NB4 (cell line): ENCODE measurements at regions not wholly inside any gene's neighbourhood (a gene's known extent, or its start where the extent isn't known, plus 50 kb on each side); places are given as distances from the start of the nearest gene placed in this dataset.

ENCODE experiments used
- DNase-seq: peaks from one replicate; pipeline ENCODE4 v3.0.0; 2010; ENCODE audit warnings: low read depth
- H3K4me3 ChIP-seq: one replicate; pipeline ENCODE4 v1.5.1; 2011; ENCODE audit warnings: mild to moderate bottlenecking, low read depth, low read length, moderate library complexity
- MYC ChIP-seq: IDR thresholded peaks from 2 replicates; pipeline ENCODE4 v1.6.1; 2011; ENCODE audit warnings: low read depth, low read length
- POLR2A ChIP-seq: IDR thresholded peaks from 2 replicates; pipeline ENCODE4 v1.6.1; 2011; ENCODE audit warnings: mild to moderate bottlenecking; ENCODE audit not compliant: insufficient read length; ENCODE audit errors: extremely low read depth
- TF ChIP-seq, protein P1 (sequence below): IDR thresholded peaks from 2 replicates; pipeline ENCODE4 v1.6.1; 2011; ENCODE audit warnings: low read depth, low read length
- TF ChIP-seq, protein P2 (sequence below): IDR thresholded peaks from one replicate; pipeline ENCODE4 v1.5.1; 2012; ENCODE audit warnings: low read depth, low read length

DNA sequence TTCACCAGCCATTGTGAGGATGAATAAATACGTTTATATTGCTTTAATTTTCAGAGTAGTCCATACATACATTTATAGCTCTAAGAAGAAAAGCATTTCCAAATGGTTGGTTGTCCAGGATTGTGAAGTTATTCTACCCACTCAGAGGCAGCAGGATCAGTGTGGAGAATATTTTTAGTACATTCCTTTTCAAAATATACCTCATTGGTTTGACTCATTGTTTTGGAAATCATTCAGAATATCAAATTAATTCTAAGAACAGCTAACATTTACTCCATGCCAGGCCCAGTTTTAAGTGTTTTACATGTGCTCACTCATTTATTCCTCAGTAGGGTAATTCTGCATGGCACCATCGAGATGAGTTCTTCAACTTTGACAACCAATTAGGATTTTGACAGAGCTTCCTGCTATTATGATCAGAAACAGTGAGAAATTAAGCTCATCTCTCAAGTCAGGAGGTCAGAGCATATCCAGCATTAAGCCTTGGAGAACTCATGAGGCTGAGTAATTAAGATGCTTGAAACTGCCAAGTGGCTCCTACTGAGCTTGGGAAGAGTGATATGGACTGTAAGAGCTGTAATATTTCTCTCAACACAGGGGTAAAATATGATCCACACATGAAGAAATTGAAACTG, 153.3 kb upstream of the CLEC14A start:
- H3K4me3 ChIP-seq: no peak overlapping the region
- no peak for DNase-seq
- TF ChIP-seq, protein P1, sequence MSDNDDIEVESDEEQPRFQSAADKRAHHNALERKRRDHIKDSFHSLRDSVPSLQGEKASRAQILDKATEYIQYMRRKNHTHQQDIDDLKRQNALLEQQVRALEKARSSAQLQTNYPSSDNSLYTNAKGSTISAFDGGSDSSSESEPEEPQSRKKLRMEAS: no peak
- TF ChIP-seq, protein P2, sequence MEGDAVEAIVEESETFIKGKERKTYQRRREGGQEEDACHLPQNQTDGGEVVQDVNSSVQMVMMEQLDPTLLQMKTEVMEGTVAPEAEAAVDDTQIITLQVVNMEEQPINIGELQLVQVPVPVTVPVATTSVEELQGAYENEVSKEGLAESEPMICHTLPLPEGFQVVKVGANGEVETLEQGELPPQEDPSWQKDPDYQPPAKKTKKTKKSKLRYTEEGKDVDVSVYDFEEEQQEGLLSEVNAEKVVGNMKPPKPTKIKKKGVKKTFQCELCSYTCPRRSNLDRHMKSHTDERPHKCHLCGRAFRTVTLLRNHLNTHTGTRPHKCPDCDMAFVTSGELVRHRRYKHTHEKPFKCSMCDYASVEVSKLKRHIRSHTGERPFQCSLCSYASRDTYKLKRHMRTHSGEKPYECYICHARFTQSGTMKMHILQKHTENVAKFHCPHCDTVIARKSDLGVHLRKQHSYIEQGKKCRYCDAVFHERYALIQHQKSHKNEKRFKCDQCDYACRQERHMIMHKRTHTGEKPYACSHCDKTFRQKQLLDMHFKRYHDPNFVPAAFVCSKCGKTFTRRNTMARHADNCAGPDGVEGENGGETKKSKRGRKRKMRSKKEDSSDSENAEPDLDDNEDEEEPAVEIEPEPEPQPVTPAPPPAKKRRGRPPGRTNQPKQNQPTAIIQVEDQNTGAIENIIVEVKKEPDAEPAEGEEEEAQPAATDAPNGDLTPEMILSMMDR: no peak

DNA sequence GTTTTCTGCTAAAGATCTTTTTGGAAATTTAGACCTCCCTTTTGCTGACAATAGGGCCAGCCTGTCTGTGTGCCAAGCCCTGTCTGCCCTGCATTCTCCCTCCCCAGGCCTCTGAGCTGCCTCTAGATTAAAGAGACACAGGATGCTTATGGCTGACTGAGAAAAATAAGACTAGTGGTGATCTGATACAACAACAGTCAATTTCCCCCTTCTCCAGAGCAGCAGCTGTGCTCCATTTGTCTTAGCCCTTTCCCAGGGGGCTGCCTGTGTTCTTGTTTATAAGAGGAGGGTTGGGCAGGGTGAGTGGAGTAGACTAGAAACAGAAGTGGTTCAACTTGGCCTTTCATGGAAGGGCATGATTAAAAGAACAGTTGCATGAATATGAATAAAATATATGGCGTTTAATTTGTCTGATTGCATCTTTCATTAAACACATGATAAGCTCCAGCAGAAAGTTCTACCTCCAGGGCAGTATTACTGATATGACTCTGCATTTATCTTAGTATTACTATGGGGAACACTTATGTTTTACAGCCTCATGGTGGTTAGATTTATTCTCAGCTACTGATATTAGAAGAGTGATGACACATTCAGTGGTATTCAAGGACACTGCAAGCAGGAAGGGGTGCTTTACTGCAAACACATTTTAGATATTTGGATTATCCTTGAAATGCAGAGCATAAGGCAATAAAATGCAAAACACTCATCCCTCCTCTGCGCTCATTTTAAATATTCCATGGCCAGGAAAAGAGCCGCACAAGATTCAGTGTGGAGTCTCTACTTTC, 150.2 kb upstream of the CLEC14A start:
- H3K4me3 ChIP-seq: no peak overlapping the region
- no peak for DNase-seq
- TF ChIP-seq, protein P1: no peak
- TF ChIP-seq, protein P2: no peak
- no peak for TF ChIP-seq MYC
- no peak for TF ChIP-seq POLR2A

DNA sequence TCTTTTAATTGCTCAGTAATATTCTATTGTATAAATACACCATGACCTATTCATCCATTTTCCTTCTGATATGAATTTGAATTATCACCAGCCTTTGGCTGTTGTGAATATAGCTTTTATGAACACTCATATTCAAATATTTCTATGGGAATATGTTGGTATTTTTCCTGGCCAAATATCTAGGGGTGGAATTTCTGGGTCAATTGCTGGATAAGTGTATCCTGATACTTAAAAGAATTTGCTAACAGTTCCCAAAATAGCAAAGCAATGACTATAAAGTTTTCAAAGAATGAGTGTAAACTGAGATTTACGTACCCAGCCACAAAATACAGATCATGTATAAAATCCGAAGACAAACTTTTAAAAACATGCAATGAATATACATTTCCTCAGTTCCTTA, 148.7 kb upstream of the CLEC14A start:
- no peak for DNase-seq
- no peak for TF ChIP-seq POLR2A
- TF ChIP-seq, protein P2: no peak
- TF ChIP-seq, protein P1: no peak
- TF ChIP-seq MYC: no peak
- H3K4me3 ChIP-seq: no peak overlapping the region

DNA sequence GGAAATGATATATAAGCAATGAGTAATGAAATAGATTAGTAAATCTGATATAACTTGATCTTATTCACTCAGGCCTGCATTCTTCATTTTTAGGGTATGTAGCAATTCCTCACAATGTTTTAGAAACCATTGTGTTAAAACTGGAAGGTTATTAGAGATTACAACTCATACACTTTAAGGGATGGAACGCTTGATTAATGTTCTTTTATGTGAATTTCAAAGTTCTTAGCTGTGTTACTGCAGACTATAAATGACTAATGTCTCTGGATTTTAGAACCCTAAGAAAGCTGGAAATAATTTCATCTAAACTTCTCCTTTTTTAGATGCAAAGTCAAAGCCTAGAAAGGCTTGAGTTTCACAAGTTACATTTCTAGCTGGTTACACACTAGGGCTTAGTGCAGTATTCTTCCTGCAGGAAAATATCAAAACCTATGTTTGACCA, 148.2 kb upstream of the CLEC14A start:
- no peak overlapping the region for H3K4me3 ChIP-seq
- TF ChIP-seq, protein P1: no peak
- TF ChIP-seq POLR2A: no peak
- no peak for TF ChIP-seq MYC
- TF ChIP-seq, protein P2: no peak
- no peak for DNase-seq

DNA sequence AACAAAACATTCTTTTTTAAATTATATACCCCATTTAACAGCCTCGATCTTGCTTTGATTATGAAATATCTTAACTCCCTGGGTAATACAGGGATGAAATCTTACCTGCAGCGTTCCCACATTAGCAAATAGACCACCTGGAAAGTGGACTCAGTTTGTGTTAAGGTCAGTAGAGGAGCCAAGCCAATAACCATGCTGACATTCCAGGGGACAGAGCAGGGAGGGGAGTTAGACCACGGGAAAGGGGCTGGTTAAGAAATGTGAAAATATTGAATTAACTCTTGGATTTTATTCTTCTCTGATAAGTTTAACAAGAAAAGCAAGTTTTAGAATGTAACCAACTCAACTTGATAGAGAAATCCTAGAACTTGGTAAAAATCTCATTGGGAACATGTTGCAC, 144.9 kb upstream of the CLEC14A start:
- H3K4me3 ChIP-seq: no peak overlapping the region
- TF ChIP-seq POLR2A (no peak), MYC (no peak)
- TF ChIP-seq, protein P1: no peak
- TF ChIP-seq, protein P2: no peak
- DNase-seq: no peak
